Spleen (tissue), 11 donors: ENCODE measurements at regions not wholly inside any gene's neighbourhood (a gene's known extent, or its start where the extent isn't known, plus 50 kb on each side); places are given as distances from the start of the nearest gene placed in this dataset.

ENCODE experiments used
- DNase-seq: peaks from one replicate; pipeline ENCODE4 v3.0.0-alpha.2; 2020
- H3K27ac ChIP-seq, 8 donors: fragments of 200-600 bp; sonication (generic) in 7 of 8; 1 replicate in 4 of 8; 2 replicates in 4 of 8; pipeline versions ENCODE4 v1.5.0 to v1.8.0; 2016 to 2021; ENCODE audit warnings: inconsistent platforms in 4 of 8, mild to moderate bottlenecking in 4 of 8, moderate library complexity in 1 of 8
- H3K27me3 ChIP-seq, 7 donors: fragments of 200-600 bp; sonication (generic) in 6 of 7; replicated peaks in 1 of 7; 1 replicate in 4 of 7; 2 replicates in 3 of 7; pipeline versions ENCODE4 v1.5.0 to v1.8.0; 2016 to 2021; ENCODE audit warnings: inconsistent platforms in 3 of 7, mild to moderate bottlenecking in 1 of 7
- H3K36me3 ChIP-seq, 6 donors: fragments of 200-600 bp; sonication (generic) in 5 of 6; 1 replicate in 4 of 6; 2 replicates in 2 of 6; pipeline versions ENCODE4 v1.5.0 to v1.8.0; 2016 to 2021; ENCODE audit warnings: inconsistent platforms in 2 of 6
- H3K4me1 ChIP-seq, 6 donors: fragments of 200-600 bp; sonication (generic) in 5 of 6; 1 replicate in 3 of 6; 2 replicates in 3 of 6; pipeline versions ENCODE4 v1.5.0 to v1.8.0; 2016 to 2021; ENCODE audit warnings: inconsistent platforms in 3 of 6
- H3K4me3 ChIP-seq, 8 donors: fragments of 200-600 bp; sonication (generic) in 7 of 8; 1 replicate in 4 of 8; 2 replicates in 4 of 8; pipeline versions ENCODE4 v1.5.0 to v1.8.0; 2016 to 2021; ENCODE audit warnings: inconsistent platforms in 4 of 8, mild to moderate bottlenecking in 4 of 8, moderate library complexity in 2 of 8
- H3K9me3 ChIP-seq, 8 donors: fragments of 200-600 bp; sonication (generic) in 7 of 8; 1 replicate in 4 of 8; 2 replicates in 4 of 8; pipeline versions ENCODE4 v1.5.0 to v1.8.0; 2016 to 2021; ENCODE audit warnings: inconsistent platforms in 4 of 8
- POLR2A ChIP-seq, 3 donors: fragments of 450-650 bp; IDR thresholded peaks; one replicate each; pipeline ENCODE4 v1.5.1; 2017; ENCODE audit warnings: antibody characterized with exemption in 3 of 3, mild to moderate bottlenecking in 1 of 3
- POLR2AphosphoS5 ChIP-seq, 3 donors: sonication (generic); formaldehyde crosslinking; IDR thresholded peaks; one replicate each; pipeline ENCODE4 v1.5.1; 2017; ENCODE audit warnings: antibody characterized with exemption in 3 of 3
- WGBS, 5 donors: extraction: QIAGEN DNeasy Blood & Tissue Kit in 3 of 5; methylation state at CpG; one replicate each; pipeline versions ENCODE4 v1.1.5 to v1.1.7; 2013 to 2018; 5-methylcytosine and 5-hydroxymethylcytosine counted together
- intact Hi-C: fragments of 100-400 bp; cut with DNase I; formaldehyde crosslinking; loops from one replicate; pipeline ENCODE4 v1.15.0; 2023; ENCODE audit warnings: low total_unique reads
- TF ChIP-seq, protein P1 (sequence below), 11 experiments: fragments of 200-600 bp in 7 of 11; fragments of 450-650 bp in 4 of 11; sonication (generic) in 4 of 11; IDR thresholded peaks in 8 of 11; conservative IDR thresholded peaks in 3 of 11; 1 replicate in 7 of 11; 2 replicates in 4 of 11; pipeline versions ENCODE4 v1.4.0 to v1.8.0; 2016 to 2021; ENCODE audit warnings: antibody characterized with exemption in 11 of 11, inconsistent platforms in 4 of 11, mild to moderate bottlenecking in 1 of 11
- donor health status: healthy with polysubstance abuse.
- donor health status: DM: no; HTN: no; CAD: no; lungs with moderate emphysema.
- donor health status: DM: no; HTN: no; CAD: no.
- donor health status: Bipolar disorder and iron deficiency.
- donor health status: healthy.
- donor health status: DM: no; HTN: no; CAD: no.
- donor health status: DM: yes; HTN: yes; CAD: no.

GRCh38 chr18:65082907-65083306 lies 667.9 kb upstream of the CDH7 start:
- intact Hi-C loops, result no loop called here

DNA sequence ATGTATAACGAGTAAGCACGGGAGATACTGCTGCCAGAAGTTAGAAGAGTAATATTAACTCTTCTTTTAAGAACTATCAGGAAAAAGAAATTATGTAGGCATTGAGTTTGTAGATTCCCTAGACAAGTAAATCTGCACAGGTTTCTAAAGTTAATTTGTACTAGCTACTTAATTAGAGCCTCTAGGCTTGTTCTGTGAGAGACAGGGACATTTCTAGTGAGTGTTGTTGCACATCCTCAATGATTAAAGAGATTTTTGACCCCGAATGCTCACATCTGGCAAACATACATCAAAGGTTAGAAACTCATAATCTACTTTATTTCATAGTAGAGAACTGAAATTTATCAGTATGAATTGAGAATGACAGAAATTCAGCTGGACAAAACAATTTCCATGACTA lies 669.0 kb upstream of the CDH7 start:
- Histone ChIP-seq H3K36me3 (no peaks in the 10 kb centered on the region), H3K27ac (no peak overlapping the region), H3K4me3 (no peak overlapping the region), H3K4me1 (no peaks in the 10 kb centered on the region), H3K27me3 (no peaks in the 10 kb centered on the region), H3K9me3 (no peaks in the 10 kb centered on the region)
- intact Hi-C loops, result no loop called here
- 72 to 87% (median 81%) methylated on average over 3 of the region's 3 CpGs for WGBS, 5 donors
- no peak for DNase-seq
- TF ChIP-seq POLR2AphosphoS5 (IDR thresholded peaks at IDR 0.05) (no peak), POLR2A (IDR thresholded peaks at IDR 0.05) (no peak)
- TF ChIP-seq, protein P1, sequence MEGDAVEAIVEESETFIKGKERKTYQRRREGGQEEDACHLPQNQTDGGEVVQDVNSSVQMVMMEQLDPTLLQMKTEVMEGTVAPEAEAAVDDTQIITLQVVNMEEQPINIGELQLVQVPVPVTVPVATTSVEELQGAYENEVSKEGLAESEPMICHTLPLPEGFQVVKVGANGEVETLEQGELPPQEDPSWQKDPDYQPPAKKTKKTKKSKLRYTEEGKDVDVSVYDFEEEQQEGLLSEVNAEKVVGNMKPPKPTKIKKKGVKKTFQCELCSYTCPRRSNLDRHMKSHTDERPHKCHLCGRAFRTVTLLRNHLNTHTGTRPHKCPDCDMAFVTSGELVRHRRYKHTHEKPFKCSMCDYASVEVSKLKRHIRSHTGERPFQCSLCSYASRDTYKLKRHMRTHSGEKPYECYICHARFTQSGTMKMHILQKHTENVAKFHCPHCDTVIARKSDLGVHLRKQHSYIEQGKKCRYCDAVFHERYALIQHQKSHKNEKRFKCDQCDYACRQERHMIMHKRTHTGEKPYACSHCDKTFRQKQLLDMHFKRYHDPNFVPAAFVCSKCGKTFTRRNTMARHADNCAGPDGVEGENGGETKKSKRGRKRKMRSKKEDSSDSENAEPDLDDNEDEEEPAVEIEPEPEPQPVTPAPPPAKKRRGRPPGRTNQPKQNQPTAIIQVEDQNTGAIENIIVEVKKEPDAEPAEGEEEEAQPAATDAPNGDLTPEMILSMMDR (IDR thresholded peaks at IDR 0.05 in 8 of 11, conservative IDR thresholded peaks at IDR 0.05 in 3 of 11), result no peak

More at GRCh38 chr18:65082907-65083306, 667.9 kb upstream of the CDH7 start:
- Histone ChIP-seq H3K4me1 (no peaks in the 10 kb centered on the region), H3K36me3 (no peaks in the 10 kb centered on the region), H3K27ac (no peak overlapping the region), H3K27me3 (no peaks in the 10 kb centered on the region), H3K4me3 (no peak overlapping the region), H3K9me3 (no peaks in the 10 kb centered on the region)
- no peak for DNase-seq
- TF ChIP-seq POLR2A (IDR thresholded peaks at IDR 0.05) (no peak), POLR2AphosphoS5 (IDR thresholded peaks at IDR 0.05) (no peak)
- TF ChIP-seq, protein P1 (IDR thresholded peaks at IDR 0.05 in 8 of 11, conservative IDR thresholded peaks at IDR 0.05 in 3 of 11), result no peak
- WGBS, 5 donors, result 58 to 69% (median 66%) methylated on average over 5 of the region's 5 CpGs

DNA sequence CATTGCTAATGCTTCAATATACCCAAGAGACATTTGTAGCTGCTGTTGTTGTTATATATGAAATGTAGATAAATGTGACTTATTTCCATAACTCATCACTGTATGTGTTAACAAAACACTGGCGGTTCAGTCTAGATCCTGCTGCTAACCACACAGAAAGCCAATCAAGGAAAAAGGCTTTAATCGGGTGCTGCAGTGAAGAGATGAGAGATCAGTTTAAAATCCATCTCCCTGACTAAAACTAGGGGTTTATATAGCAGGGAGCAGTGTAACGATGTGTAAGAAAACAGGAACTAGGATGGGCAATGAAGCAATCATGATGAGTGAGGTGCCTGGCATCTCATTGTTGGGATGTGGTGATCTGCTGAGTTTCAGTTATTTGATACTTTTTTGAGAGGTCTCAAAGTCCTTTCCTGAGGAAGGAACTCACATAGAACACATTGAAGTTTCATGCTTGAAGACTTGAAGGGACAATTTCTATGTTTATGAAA lies 677.7 kb upstream of the CDH7 start:
- intact Hi-C loops, result no loop called here
- no peaks in the 10 kb centered on the region for H3K27me3 ChIP-seq
- no peak overlapping the region for H3K27ac ChIP-seq
- H3K4me3 ChIP-seq, result no peak overlapping the region
- TF ChIP-seq, protein P1 (IDR thresholded peaks at IDR 0.05 in 8 of 11, conservative IDR thresholded peaks at IDR 0.05 in 3 of 11), result no peak
- TF ChIP-seq POLR2AphosphoS5 (IDR thresholded peaks at IDR 0.05), result no peak
- no peak for TF ChIP-seq POLR2A (IDR thresholded peaks at IDR 0.05)
- H3K9me3 ChIP-seq, result peaks cover 0 to 5% (median 0%) of the 10 kb centered on the region in 8 donors
- no peak for DNase-seq
- no peaks in the 10 kb centered on the region for H3K4me1 ChIP-seq
- no peaks in the 10 kb centered on the region for H3K36me3 ChIP-seq
- WGBS, 5 donors, result 74 to 87% (median 81%) methylated on average over 3 of the region's 3 CpGs

- intact Hi-C loops, result no loop called here
- peaks cover 0 to 7% (median 0%) of the 10 kb centered on the region in 8 donors for H3K9me3 ChIP-seq
- H3K27ac ChIP-seq, result no peak overlapping the region
- no peaks in the 10 kb centered on the region for H3K27me3 ChIP-seq
- peak overlapping the region in 4 of 8 donors; percentile 6 to 54 (median 20) for H3K4me3 ChIP-seq
- 48 to 66% (median 49%) methylated on average over 9 of the region's 9 CpGs for WGBS, 5 donors
- no peaks in the 10 kb centered on the region for H3K4me1 ChIP-seq
- no peak for TF ChIP-seq POLR2A (IDR thresholded peaks at IDR 0.05)
- no peak for TF ChIP-seq POLR2AphosphoS5 (IDR thresholded peaks at IDR 0.05)
- TF ChIP-seq, protein P1 (IDR thresholded peaks at IDR 0.05 in 8 of 11, conservative IDR thresholded peaks at IDR 0.05 in 3 of 11), result no peak
- no peaks in the 10 kb centered on the region for H3K36me3 ChIP-seq
- no peak for DNase-seq
These were observed 693.3 kb upstream of the CDH7 start for GRCh38 chr18:65057439-65058083.
